PC-9 (cell line): ENCODE measurements at regions not wholly inside any gene's neighbourhood (a gene's known extent, or its start where the extent isn't known, plus 50 kb on each side); places are given as distances from the start of the nearest gene placed in this dataset.

Experiments used
- CTCF ChIP-seq: fragments of 200-600 bp; sonication (generic); conservative IDR thresholded peaks from 2 replicates; pipeline ENCODE4 v1.6.1; 2017; ENCODE audit warnings: mixed run types, antibody characterized with exemption, mild to moderate bottlenecking, moderate library complexity
- EZH2 ChIP-seq: fragments of 200-600 bp; sonication (generic); IDR thresholded peaks from 2 replicates; pipeline ENCODE4 v1.8.0; 2017; ENCODE audit warnings: antibody characterized with exemption, low read depth

- TF ChIP-seq CTCF (no peak), EZH2 (no peak)
Measured at GRCh38 chr14:51782435-51782834, 78.0 kb upstream of the GNG2 start.
